H9 (cell line): ENCODE measurements at regions not wholly inside any gene's neighbourhood (a gene's known extent, or its start where the extent isn't known, plus 50 kb on each side); places are given as distances from the start of the nearest gene placed in this dataset.

Experiments
- DNase-seq: peaks from one replicate; pipeline ENCODE4 v3.0.0-alpha.2; 2017
- H2AFZ ChIP-seq: one replicate; pipeline ENCODE4 v1.6.1; 2013; ENCODE audit warnings: mild to moderate bottlenecking, low read length, control low read depth, moderate library complexity
- H2AK5ac ChIP-seq: 2 replicates; pipeline ENCODE4 v1.6.1; 2013; ENCODE audit warnings: low read length, control low read depth, mixed read lengths; ENCODE audit not compliant: insufficient read length
- H2BK120ac ChIP-seq: one replicate; pipeline ENCODE4 v1.6.1; 2013; ENCODE audit warnings: low read depth, mild to moderate bottlenecking, low read length, control low read depth, inconsistent platforms; ENCODE audit not compliant: poor library complexity, severe bottlenecking
- H2BK12ac ChIP-seq: 2 replicates; pipeline ENCODE4 v1.6.1; 2013; ENCODE audit warnings: low read length, control low read depth, mixed read lengths, low read depth; ENCODE audit not compliant: insufficient read length
- H2BK15ac ChIP-seq: 2 replicates; pipeline ENCODE4 v1.6.1; 2013; ENCODE audit warnings: low read depth, low read length, control low read depth
- H2BK20ac ChIP-seq: one replicate; pipeline ENCODE4 v1.6.1; 2013; ENCODE audit warnings: low read depth, mild to moderate bottlenecking, low read length, control low read depth, inconsistent platforms; ENCODE audit not compliant: poor library complexity, severe bottlenecking
- H2BK5ac ChIP-seq: 2 replicates; pipeline ENCODE4 v1.6.1; 2013; ENCODE audit warnings: low read length, control low read depth, mixed read lengths; ENCODE audit not compliant: insufficient read length
- H3K14ac ChIP-seq: 2 replicates; pipeline ENCODE4 v1.6.1; 2013; ENCODE audit warnings: low read length, control low read depth; ENCODE audit not compliant: insufficient read depth
- H3K18ac ChIP-seq: 2 replicates; pipeline ENCODE4 v1.6.1; 2013; ENCODE audit warnings: low read depth, mild to moderate bottlenecking, mixed read lengths, low read length, control low read depth; ENCODE audit not compliant: insufficient read length
- H3K23ac ChIP-seq: 2 replicates; pipeline ENCODE4 v1.6.1; 2013; ENCODE audit warnings: low read length, control low read depth, mixed read lengths, low read depth; ENCODE audit not compliant: insufficient read length
- H3K23me2 ChIP-seq: 2 replicates; pipeline ENCODE4 v1.6.1; 2013; ENCODE audit warnings: low read depth, mild to moderate bottlenecking, mixed read lengths, low read length, control low read depth; ENCODE audit not compliant: insufficient read length, poor library complexity, severe bottlenecking
- H3K27ac ChIP-seq: 2 replicates; pipeline ENCODE4 v1.5.1; 2013; ENCODE audit warnings: low read length, control low read depth, mixed read lengths, low read depth; ENCODE audit not compliant: insufficient read length
- H3K27me3 ChIP-seq: 2 replicates; pipeline ENCODE4 v1.6.1; 2013; ENCODE audit warnings: low read length, control low read depth, inconsistent platforms; ENCODE audit not compliant: insufficient read depth
- H3K4ac ChIP-seq: 2 replicates; pipeline ENCODE4 v1.6.1; 2013; ENCODE audit warnings: low read depth, mild to moderate bottlenecking, control low read depth, inconsistent platforms, low read length, moderate library complexity
- H3K4me1 ChIP-seq: 2 replicates; pipeline ENCODE4 v1.6.1; 2013; ENCODE audit warnings: low read length, control low read depth, inconsistent platforms; ENCODE audit not compliant: insufficient read depth
- H3K4me2 ChIP-seq: 2 replicates; pipeline ENCODE4 v1.6.1; 2013; ENCODE audit warnings: low read length, control low read depth, mixed read lengths; ENCODE audit not compliant: insufficient read length, insufficient read depth
- H3K56ac ChIP-seq: 2 replicates; pipeline ENCODE4 v1.6.1; 2013; ENCODE audit warnings: low read depth, mild to moderate bottlenecking, mixed read lengths, low read length, control low read depth; ENCODE audit not compliant: insufficient read length
- H3K79me1 ChIP-seq: 2 replicates; pipeline ENCODE4 v1.6.1; 2013; ENCODE audit warnings: low read depth, mild to moderate bottlenecking, moderate library complexity, low read length, control low read depth, inconsistent platforms; ENCODE audit not compliant: insufficient read depth, poor library complexity, severe bottlenecking
- H3K79me2 ChIP-seq: 2 replicates; pipeline ENCODE4 v1.6.1; 2013; ENCODE audit warnings: low read length, control low read depth, inconsistent platforms; ENCODE audit not compliant: insufficient read depth
- H3K9ac ChIP-seq: 2 replicates; pipeline ENCODE4 v1.6.1; 2013; ENCODE audit warnings: low read length, control low read depth, mixed read lengths; ENCODE audit not compliant: insufficient read length; ENCODE audit errors: extremely low read depth
- H3K9me3 ChIP-seq: one replicate; pipeline ENCODE4 v1.6.1; 2013; ENCODE audit warnings: low read depth, low read length, inconsistent platforms; ENCODE audit not compliant: control insufficient read depth
- H3T11ph ChIP-seq: one replicate; pipeline ENCODE4 v1.6.1; 2013; ENCODE audit warnings: mild to moderate bottlenecking, low read length, control low read depth, inconsistent platforms
- H4K20me1 ChIP-seq: one replicate; pipeline ENCODE4 v1.6.1; 2013; ENCODE audit not compliant: control insufficient read depth, insufficient read length, insufficient read depth
- H4K5ac ChIP-seq: 2 replicates; pipeline ENCODE4 v1.6.1; 2013; ENCODE audit warnings: low read depth, mild to moderate bottlenecking, mixed read lengths, low read length, control low read depth; ENCODE audit not compliant: insufficient read length
- H4K8ac ChIP-seq: replicated peaks from 2 replicates; pipeline ENCODE4 v1.6.1; 2013; ENCODE audit warnings: low read length, control low read depth, mixed read lengths, low read depth; ENCODE audit not compliant: insufficient read length
- H4K91ac ChIP-seq: 2 replicates; pipeline ENCODE4 v1.6.1; 2013; ENCODE audit warnings: low read depth, mild to moderate bottlenecking, moderate library complexity, mixed read lengths, low read length, control low read depth; ENCODE audit not compliant: insufficient read length
- H3K27ac Mint-ChIP-seq, 3 experiments: 2 replicates in 2 of 3; 3 replicates in 1 of 3; pipeline ENCODE4 v1.8.0; 2020 to 2021; ENCODE audit warnings: mixed read lengths in 3 of 3, mild to moderate bottlenecking in 1 of 3, moderate library complexity in 1 of 3
- H3K27me3 Mint-ChIP-seq: 2 replicates; pipeline ENCODE4 v1.8.0; 2021; ENCODE audit warnings: low read depth, mild to moderate bottlenecking, moderate library complexity, mixed read lengths
- H3K36me3 Mint-ChIP-seq, 3 experiments: 2 replicates in 2 of 3; 3 replicates in 1 of 3; pipeline ENCODE4 v1.8.0; 2020 to 2021; ENCODE audit warnings: low read depth in 3 of 3, mixed read lengths in 3 of 3; ENCODE audit not compliant: insufficient read depth in 1 of 3
- H3K4me1 Mint-ChIP-seq, 2 experiments: 2 replicates each; pipeline ENCODE4 v1.8.0; 2020; ENCODE audit warnings: mixed read lengths in 2 of 2
- H3K4me3 Mint-ChIP-seq, 2 experiments: 2 replicates in 1 of 2; 3 replicates in 1 of 2; pipeline ENCODE4 v1.8.0; 2020 to 2021; ENCODE audit warnings: mild to moderate bottlenecking in 2 of 2, mixed read lengths in 2 of 2, moderate library complexity in 1 of 2
- H3K9me3 Mint-ChIP-seq, 2 experiments: 2 replicates in 1 of 2; 3 replicates in 1 of 2; pipeline ENCODE4 v1.8.0; 2020; ENCODE audit warnings: mild to moderate bottlenecking in 2 of 2, mixed read lengths in 2 of 2, moderate library complexity in 1 of 2
- CTCF ChIP-seq: fragments of 200-600 bp; sonication (generic); conservative IDR thresholded peaks from 3 replicates; pipeline ENCODE4 v1.8.0; 2021; ENCODE audit warnings: antibody characterized with exemption, mild to moderate bottlenecking
- WGBS: extraction: QIAGEN DNeasy Blood & Tissue Kit; methylation state at CpG from one replicate; pipeline ENCODE4 v1.1.7; 2013; ENCODE audit warnings: missing lambda C conversion rate, low lambda C conversion rate, mixed read lengths; ENCODE audit not compliant: insufficient read length; ENCODE audit errors: extremely low coverage; 5-methylcytosine and 5-hydroxymethylcytosine counted together

- WGBS: no CpG with 5 or more reads among the region's 4 CpGs
- Histone ChIP-seq H2BK20ac (no peak overlapping the region), H3K4me1 (no peaks in the 10 kb centered on the region), H2AFZ (no peak overlapping the region), H2BK5ac (no peak overlapping the region), H2BK120ac (no peak overlapping the region), H3K79me1 (no peaks in the 10 kb centered on the region), H4K5ac (no peak overlapping the region), H3K79me2 (no peaks in the 10 kb centered on the region), H2BK12ac (no peak overlapping the region), H3K23ac (no peak overlapping the region), H3K14ac (no peak overlapping the region), H2BK15ac (no peak overlapping the region), H3T11ph (no peak overlapping the region), H3K27me3 (no peaks in the 10 kb centered on the region), H4K8ac (no peak overlapping the region), H3K4ac (no peak overlapping the region), H3K27ac (no peak overlapping the region), H4K20me1 (no peaks in the 10 kb centered on the region), H2AK5ac (no peak overlapping the region), H3K18ac (no peak overlapping the region), H3K4me2 (no peak overlapping the region), H3K56ac (no peak overlapping the region), H3K23me2 (no peaks in the 10 kb centered on the region), H3K9ac (no peak overlapping the region), H4K91ac (no peak overlapping the region), H3K9me3 (no peaks in the 10 kb centered on the region)
- peaks cover 6% of the 10 kb centered on the region for H3K27me3 Mint-ChIP-seq
- no peak for TF ChIP-seq CTCF
- no peaks in the 10 kb centered on the region for H3K36me3 Mint-ChIP-seq
- no peaks in the 10 kb centered on the region; a peak in 1 of 5 replicates for H3K9me3 Mint-ChIP-seq
- H3K27ac Mint-ChIP-seq: no peak overlapping the region
- H3K4me3 Mint-ChIP-seq: no peak overlapping the region
- no peak for DNase-seq
- H3K4me1 Mint-ChIP-seq: peaks cover 6 to 8% of the 10 kb centered on the region in 2 experiments; a peak in 3 of 4 replicates
Measured at GRCh38 chr5:175257128-175257846, 186.7 kb downstream of the DRD1 start.
